CD4-positive, alpha-beta T cell treated with Interleukin-17A for 1 hour (primary cell): ENCODE measurements at regions not wholly inside any gene's neighbourhood (a gene's known extent, or its start where the extent isn't known, plus 50 kb on each side); places are given as distances from the start of the nearest gene placed in this dataset.

Experiments used
- DNase-seq: peaks from one replicate; pipeline ENCODE4 v3.0.0-alpha.2; 2020

DNA sequence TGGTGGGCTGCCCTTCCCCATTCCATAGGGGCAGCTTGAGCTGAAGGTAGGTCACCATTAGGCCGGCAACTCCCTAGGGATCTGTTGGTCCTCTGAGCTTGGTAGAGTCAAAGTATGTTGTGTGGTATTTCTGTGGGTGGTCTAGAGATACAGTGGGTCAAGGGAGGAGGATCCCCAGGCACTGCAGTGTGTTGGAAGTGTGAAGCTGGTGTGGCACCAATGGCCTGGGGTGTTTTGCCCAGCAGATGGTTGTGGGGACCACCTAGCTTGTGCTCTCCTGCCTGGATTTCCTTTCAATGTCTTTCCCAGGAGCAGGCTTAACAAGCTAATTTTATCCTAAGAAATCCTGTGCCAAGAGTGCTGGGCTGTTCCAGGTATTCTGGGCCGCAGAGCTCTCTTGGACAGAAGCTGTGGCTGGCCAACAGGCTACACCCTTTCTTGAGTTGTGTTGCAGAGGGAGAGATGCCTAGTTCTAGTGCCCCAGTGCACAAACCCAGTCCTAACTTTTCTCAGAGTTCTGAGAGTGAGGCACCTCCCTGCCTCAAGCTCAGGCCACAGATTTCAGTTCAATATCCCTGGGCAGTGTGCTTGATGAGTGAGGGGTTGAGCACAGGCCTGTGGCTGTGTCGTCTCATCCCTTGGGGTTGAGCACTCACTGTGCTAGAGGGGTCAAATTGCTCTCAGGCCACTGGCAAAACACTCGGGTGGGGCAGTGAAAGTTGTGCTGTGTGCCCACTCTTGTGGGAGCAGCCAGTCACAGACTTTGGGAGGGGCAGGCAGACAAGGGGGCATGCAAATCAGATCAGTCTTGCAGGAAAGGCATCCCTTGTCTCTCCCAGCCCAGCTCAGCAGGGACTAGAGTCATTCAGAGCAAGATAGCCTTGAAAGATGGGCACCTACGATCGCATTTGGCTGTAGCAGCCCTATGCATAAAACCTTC, 1806.1 kb upstream of the MIR17HG start:
- DNase-seq, result no peak

DNA sequence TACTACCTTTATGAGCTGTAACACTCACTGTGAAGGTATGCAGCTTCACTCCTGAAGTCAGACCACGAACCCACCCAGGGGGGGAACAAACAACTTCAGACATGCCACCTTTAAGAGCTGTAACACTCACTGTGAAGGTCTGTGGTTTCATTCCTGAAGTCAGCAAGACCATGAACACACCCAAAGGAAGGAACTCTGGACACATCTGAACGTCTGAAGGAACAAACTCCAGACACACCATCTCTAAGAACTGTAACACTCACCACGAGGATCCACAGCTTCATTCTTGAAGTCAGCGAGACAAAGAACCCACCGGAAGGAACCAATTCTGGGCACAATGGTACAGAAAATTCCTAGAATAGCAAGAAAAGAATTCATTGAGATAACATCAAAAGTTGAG, 1796.5 kb upstream of the MIR17HG start:
- no peak for DNase-seq

DNA sequence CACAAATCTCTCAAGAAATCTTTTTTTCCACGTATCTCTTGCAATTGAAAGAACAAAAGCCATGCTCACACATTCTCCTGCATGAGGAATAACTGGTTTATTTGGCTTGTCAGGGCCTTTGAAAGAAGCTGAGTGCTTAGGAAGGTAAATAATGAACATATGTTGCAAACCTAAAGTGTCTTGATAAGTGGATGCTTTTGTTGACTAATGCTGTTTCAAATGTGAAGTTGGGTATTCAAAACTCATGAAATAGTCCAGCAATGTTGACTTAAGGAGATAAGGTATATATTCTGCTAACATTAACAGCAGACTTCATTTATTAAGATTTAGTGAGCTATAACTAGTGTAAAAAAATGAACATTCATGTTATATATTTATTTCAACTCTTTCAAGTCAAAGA, 1792.7 kb upstream of the MIR17HG start:
- no peak for DNase-seq

DNA sequence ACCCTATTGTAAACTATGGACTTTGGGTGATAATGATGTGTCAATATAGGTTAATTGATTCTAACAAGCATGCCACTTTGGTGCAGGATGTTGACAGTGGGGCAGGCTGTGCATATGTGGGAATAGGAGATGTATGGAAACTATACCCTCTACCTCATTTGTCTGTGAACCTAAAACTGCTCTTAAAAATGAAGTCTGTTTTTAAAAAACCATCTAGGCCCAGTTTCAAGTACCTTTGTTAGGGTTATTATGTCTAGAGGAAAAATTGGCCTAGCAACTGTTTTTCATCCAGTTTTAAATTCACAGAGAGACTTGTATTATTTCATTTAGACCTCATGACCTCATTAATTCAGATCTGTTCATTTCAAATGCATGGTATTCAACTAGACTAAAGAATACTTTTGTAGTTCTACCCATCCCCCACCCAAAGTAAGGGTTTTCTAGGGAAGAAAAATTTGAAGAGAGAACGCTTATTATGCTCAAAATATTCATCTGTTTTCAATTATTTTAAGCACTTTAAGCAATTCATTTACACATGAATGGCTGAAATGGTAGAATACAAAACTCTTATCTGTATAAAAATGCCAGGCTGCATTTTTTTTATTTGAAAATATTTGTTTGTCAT, 1781.9 kb upstream of the MIR17HG start:
- DNase-seq, result no peak

DNA sequence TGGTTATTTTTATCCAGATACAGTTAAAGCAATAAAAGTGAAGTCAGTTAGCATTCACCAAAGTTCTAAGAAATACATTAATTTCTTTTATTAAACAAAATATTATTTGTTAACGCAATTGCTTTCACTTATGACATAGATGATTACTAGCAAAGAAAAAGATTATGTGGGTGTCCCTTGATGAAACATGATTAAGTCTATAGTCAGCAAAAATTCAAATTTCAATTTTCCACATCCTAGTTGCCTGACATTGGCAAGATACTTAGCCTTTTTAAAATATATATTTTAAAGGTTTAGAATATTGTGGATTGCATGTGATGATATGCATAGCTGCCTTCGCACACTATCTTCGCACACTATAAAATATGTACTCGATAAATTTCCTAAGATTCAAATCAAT, 1780.5 kb upstream of the MIR17HG start:
- DNase-seq, result no peak

DNA sequence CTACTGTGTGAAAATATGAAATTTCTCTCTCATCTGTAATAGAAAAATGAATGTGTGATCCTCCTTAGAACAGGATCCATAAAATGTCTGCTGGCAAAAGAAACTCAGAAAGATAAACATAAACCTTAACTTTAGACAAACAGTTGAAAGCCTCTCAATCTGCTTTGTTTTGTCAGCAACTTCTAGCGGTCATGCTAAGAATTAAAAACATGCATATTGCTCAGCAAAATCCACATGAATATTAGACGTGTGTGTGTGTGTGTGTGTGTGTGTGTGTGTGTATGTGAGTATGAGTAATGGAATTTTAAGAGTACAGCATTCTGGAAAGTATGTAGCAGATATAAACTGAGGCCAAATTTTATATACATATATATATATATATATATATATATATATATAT, 1779.2 kb upstream of the MIR17HG start:
- DNase-seq, result no peak

DNA sequence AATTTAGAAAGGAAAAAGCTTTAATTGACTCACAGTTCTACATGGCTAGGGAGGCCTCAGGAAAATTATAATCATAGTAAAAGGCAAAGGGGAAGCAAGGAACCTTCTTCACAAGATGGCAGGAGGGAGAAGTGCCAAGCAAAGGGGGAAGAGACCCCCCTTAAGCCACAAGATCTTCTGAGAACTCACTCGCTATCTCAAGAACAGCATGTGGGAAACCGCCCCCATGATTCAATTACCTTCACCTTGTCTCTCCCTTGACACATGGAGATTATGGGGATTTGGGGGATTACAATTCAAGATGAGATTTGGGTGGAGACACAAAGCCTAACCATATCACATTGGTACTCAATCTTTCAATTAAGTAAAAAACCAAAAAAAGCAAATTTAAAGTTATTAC, 1778.7 kb upstream of the MIR17HG start:
- DNase-seq, result no peak

DNA sequence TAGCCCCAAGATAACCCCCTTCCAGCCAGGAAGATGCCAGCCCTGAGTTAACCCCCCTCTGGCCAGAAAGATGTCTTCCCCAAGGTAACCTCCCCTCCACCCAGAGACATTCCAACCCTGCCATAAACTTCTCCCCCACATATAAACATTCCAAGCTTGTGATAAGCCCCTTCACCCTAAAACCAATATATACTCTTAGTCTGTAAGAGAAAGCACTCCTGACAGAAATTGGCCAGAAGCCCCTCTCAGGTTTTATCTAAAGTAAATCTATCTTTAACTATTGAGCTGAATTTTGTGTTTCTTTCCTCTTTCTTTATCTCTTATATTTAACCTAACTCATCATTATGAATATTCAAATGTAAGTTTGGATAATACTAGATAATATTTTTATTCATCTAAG, 1775.8 kb upstream of the MIR17HG start:
- DNase-seq, result no peak

DNA sequence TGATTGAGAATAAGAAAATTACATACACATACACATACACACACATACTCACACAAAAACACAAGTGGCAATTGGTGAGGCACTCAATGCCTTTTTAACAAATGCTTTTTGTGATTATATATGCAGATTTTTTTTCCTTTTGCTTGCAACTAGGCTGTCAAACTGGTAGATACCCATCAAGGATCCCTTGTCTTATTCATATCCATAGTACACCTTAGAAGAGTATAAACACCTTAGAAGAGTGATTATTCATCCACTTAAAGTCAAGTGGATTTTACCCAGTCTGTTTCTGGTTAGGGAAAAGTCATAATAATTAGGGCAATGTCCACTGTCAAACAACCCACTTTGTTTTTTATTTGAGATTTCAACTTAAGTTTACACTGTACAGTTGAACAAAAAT, 1773.4 kb upstream of the MIR17HG start:
- DNase-seq, result no peak

DNA sequence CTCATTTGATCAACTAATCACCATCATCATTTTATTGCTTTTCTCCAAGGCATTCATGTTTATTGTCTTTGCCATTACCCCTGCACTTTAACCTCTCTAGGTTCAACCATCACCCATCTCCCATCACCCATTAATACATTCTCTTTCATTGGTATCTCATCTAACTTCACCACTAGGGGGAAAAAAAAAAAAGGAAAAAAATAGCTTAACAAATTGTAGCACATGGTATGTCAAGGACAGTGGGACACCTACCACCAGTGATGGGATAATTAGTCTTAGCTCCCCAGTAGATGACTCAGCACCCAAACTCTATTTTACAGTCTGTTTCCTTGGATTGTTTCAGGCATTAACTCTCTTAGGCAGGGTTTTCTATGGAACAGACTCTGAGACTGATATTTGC, 1770.2 kb upstream of the MIR17HG start:
- DNase-seq, result no peak

DNA sequence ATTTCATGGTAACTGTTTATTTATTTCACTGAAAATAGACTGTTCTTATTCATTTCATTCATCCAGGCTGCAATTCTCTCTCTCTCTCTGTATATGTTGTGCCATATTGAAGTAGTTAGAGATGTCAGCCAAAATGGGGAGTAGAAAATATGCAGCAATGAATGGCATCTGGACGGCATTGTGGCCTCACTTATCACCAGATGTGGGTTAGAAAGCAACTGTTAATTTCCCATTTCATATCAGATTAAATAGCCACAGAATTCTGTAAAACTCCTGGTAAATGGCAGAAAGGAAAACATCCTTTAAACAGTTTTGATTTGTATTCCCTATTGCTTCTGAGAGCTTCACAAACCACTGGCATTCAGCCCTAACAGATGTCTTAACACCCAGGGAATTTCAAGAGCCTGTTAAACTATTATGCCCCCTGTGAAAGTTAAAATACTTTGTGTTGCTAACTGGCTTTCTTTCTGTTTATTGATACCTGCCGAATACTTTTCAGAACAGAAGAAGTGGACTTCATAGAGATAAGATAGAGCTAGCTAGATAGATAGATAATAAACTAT, 1763.3 kb upstream of the MIR17HG start:
- DNase-seq, result no peak

DNA sequence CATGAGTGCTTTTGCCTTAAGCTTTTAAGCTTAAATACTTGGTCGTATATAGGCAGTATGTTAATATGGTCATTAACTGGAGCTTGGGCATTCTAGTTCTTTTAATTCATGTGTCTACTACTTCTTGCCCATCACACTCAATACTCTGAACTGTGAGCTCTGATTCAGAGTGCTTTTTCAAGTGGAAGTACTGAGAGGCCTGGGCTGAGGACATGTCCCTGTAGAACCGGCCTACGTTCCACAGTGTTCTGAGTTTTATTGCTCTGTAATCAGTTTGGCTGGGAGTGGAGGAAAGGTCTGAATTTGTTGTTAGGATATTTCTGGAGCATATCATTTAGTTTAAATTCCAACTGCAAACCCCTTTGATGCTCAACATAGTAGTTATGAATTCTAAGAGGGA, 1744.8 kb upstream of the MIR17HG start:
- no peak for DNase-seq

DNA sequence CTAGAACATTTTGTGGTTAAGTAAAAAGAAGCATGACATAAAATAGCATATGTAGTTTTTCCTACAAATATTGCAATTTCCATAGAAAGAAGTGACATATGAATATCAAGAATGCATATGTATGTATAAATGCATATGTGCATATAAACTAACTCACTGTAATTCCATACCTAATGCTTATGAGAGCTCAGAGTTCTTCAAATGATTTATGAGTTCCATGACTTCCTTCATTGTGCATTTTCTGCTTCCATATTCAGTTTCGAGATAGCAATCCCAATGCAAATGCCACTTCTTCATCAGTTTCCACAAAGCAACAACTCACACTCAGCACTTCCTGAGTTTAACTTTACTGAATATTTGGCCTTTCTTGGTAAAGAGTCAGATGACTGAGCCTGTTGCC, 1744.3 kb upstream of the MIR17HG start:
- no peak for DNase-seq

DNA sequence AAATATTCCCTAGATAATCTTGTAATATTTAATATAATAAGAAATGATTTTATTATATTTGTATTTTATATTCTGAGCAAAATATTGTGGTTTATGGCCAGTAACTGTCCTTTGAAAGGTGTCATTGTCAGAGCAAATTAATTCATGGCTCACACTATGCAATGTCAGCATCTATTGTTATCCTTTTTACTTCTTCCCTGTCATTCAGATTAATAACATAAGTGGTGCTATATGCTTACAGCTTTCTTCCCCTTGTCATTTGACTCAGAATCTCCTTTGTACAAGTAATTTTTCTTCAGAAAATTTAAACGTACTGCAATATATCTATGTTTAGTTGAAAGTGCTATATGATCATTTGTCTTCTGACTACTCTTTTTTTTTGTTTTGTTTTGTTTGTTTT, 1738.2 kb upstream of the MIR17HG start:
- DNase-seq, result no peak

DNA sequence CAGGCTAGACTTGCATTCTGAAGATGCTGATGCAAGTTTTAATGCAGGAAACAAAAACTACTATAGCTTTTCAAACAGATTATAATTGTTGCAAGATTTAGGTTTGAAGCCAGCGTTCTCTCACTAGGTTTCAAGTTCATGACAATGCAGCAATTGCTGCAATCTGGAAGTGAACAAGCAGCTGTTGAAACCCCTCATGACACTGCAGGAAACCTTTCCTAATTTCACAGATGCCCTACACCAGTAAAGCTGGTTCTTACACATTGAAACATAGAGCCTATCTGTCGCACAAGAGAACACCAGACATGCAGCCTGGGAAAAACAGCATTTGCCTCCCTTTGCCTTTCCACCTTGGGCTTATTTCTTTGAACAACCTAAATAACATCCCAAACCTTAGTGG, 1737.2 kb upstream of the MIR17HG start:
- DNase-seq, result no peak

DNA sequence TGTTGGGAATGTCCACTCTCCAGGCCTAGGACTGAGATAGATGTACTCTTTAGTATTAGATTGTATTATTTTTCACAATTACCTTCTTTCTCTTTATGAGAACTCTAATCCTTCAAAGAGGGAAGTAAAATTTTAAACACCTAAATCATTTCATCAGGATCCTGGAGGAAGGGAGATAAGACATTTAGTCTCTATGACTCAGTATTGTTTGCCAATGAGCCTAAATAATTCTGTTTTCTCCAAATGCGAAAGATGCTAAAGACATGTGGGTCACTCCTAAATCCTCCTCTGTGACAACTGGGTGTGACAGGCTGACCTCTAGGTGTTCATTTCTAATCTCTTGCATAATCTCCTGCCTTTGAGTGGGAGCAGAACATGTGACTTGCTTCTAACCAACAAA, 1736.6 kb upstream of the MIR17HG start:
- DNase-seq, result no peak

DNA sequence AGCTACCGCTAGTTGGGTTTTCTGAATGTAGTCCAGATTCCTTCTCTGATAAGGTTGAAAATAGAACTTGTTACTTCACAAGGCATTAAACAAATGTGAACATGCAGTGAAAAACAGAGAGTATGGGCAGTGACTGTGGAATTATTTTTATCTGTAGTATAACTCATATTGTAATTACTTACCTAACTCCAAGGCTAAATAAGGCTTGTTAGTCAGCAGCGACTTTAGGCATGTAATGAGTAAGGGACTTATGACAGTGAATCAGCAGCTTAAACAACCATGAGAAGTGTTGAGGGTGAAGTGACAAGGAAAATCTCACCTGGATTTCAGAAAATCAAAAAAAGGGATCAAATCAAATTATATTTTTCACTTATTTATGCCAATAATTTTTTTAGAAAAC, 1719.5 kb upstream of the MIR17HG start:
- no peak for DNase-seq

DNA sequence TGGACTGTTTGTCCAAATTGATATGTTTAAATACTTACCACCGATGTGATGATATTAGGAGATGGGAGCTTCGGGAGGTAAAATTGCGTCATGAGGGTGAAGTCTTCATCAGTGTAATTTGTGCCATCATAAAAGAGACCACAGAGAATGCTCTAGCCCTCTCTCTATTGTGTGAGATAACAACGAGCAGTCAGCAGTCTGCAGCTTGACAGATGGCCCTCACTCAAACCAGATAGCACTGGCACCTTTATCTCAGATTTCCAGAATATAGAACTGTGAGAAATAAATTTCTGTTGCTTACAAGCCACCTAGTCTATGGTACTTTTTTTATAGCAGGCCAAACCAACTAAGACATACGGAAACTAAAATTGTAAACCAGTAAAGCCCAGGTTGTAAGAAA, 1718.9 kb upstream of the MIR17HG start:
- no peak for DNase-seq

DNA sequence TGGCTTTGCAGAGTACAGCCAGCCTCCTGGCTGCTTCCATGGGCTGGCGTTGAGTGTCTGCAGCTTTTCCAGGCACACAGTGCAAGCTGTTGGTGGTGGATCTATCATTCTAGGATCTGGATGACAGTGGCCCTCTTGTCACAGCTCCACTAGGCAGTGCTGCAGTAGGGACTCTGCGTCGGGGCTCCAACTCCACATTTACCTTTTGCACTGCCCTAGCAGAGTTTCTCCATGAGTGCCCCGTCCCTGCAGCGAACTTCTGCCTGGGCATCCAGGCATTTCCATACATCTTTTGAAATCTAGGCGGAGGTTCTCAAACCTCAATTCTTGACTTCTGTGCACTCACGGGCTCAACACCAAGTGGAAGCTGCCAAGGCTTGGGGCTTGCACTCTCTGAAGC, 1697.3 kb upstream of the MIR17HG start:
- DNase-seq, result no peak

DNA sequence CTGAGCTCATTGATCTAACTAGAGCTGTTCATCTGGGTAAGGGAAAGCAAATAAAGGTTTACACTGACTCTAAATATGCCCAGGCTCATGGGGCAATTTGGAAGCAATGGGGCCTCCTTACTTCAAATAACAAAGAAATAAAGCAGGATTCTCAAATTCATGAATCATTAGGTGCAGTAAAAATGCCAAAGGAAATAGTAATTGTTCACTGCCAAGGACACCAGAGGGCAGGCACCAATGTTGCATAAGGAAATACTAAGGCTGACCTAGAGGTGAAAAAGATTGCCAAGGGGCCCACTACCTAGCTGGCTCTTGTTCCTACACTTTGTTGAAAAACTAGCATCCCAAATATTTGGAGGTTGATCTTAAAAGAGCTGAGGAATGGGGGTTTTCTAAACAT, 1686.7 kb upstream of the MIR17HG start:
- DNase-seq, result no peak

DNA sequence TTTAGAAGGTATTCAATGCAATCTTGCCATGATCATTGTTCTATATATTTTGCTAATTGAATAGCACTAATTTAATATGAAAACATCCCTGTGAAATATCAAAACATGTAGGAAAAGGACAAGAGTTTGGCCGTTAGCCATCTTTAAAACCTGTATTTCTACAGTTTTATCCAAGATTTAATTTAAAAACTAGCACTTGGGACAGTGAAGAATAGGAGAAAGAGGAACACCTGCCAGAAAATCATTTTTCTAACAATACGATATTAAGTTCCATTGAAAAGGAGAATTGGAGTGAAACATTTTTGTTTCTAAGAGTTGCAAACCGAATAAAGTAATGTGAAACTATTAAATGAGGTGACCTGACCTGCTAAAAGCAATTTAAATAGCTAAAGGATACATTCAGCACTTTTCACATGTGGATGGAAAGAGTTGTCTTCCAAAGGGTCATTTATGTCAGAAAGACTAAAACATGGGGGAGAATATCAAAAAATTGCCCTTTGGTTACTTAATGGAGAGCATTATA, 1673.6 kb upstream of the MIR17HG start:
- DNase-seq, result no peak

DNA sequence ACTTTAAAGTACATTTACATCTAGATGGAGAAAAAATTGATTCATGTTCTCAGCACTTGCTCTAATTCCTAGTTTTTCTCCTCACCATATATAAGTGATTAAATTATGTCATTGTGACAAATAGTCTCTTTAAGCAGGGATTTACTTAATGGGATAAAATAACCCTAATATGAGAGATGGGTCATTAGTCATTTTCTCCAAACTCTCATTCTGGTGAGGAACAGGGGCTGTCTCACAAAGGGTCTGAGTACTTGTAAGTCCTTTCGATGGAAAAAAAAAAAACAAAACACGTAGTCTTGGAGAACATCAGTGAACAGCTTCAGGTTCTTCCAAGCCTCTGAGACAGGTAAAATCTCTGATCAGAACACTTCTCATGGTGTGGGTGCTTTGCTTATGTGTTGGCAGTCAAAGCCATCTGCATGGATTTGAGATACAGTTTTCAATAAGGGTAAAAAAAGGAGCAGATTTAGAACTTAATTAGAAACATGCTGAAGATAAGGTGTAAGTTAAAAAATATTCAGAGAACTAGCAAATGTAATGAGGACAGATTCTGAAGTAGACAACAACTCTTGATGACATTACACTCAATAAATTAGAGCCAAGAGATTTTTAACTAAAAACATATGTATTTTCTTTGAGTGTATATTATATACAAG, 1668.9 kb upstream of the MIR17HG start:
- no peak for DNase-seq

DNA sequence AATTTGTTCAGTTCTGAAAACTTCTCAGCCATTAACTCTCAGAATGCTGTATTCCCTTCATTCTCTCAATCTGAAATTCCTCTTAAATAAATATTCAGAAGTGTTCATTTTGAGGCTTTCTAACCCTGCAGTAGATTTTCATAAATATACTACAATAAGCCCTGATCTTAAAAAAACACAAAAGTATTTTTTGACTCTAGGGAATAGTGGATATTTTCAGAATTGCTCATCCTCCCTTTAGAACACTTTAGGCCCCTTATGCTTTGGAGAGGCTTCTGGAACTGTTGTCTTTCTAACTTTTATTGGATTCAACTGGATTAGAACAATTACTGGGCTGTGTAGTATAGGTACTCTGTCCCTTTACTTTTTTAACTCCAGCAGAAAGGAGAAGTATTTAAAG, 1662.6 kb upstream of the MIR17HG start:
- DNase-seq, result no peak

DNA sequence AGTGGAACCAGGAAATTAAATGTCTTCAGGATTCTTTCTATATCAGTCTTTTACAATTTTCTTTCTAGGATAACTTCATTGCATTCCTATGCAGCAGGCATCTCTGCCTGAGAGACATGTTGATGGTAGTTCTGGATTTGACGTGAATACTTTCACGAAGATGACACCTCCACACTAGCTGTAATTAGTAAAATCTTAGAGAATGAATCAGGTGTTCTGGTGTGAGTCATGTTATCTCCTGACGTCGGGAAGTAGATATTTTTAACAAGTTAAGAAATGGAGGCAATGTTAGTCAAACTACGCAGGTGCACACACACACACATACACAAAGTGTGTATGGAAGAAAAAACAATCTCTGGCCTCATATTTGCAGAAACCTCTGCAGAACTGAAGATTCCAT, 1661.3 kb upstream of the MIR17HG start:
- DNase-seq, result no peak
